Hepatocyte (in vitro differentiated cells): ENCODE measurements at regions not wholly inside any gene's neighbourhood (a gene's known extent, or its start where the extent isn't known, plus 50 kb on each side); places are given as distances from the start of the nearest gene placed in this dataset.

Experiments used
- CTCF ChIP-seq: fragments of 200-600 bp; sonication (generic); IDR thresholded peaks from 2 replicates; pipeline ENCODE4 v1.5.1; 2016; ENCODE audit warnings: antibody characterized with exemption, mild to moderate bottlenecking; ENCODE audit not compliant: poor library complexity
- EZH2 ChIP-seq: fragments of 200-600 bp; sonication (generic); IDR thresholded peaks from 2 replicates; pipeline ENCODE4 v1.6.1; 2016; ENCODE audit warnings: antibody characterized with exemption, mild to moderate bottlenecking, borderline replicate concordance
- EZH2phosphoT487 ChIP-seq: fragments of 200-600 bp; sonication (generic); IDR thresholded peaks from one replicate; pipeline ENCODE4 v1.6.1; 2018; ENCODE audit warnings: antibody characterized with exemption, mild to moderate bottlenecking, low read depth, moderate library complexity; ENCODE audit not compliant: unreplicated experiment, severe bottlenecking

DNA sequence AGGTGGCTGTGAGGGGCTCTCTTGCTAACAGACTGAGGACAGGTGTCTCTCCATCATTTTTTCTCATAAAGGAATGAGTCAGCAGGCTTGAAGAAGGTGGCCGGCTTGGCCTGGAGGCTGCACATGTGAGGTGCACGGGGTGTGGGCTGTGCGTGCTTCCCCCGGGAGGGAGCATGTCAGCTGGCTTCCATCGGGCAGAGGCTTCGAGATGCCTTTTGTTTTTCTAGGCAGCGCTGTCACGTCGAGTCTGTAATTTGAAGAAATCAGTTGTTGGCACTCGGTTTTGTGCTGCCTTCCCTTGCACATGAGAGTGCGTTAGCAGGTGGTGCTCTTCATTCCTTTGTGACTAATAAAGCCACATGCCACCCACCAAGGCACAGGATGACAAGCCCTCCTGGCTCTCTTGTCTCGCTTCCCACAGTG lies 89.7 kb downstream of the NPIPB11 start:
- TF ChIP-seq CTCF (no peak), EZH2 (no peak), EZH2phosphoT487 (no peak)
